Activated CD4-positive, alpha-beta T cell treated with anti-CD3 and anti-CD28 coated beads, Interleukin-10, Interleukin-2, amounts not matched to agents 100 ng/mL and 50 ng/mL, durations not matched to agents 16 hours and 8 hours (primary cell): ENCODE measurements at regions not wholly inside any gene's neighbourhood (a gene's known extent, or its start where the extent isn't known, plus 50 kb on each side); places are given as distances from the start of the nearest gene placed in this dataset.

Source experiments
- DNase-seq: peaks from one replicate; pipeline ENCODE4 v3.0.0-alpha.2; 2020

GRCh38 chr16:6020162-6020985 lies 922.8 kb upstream of the EEF2KMT start:
- no peak for DNase-seq

DNA sequence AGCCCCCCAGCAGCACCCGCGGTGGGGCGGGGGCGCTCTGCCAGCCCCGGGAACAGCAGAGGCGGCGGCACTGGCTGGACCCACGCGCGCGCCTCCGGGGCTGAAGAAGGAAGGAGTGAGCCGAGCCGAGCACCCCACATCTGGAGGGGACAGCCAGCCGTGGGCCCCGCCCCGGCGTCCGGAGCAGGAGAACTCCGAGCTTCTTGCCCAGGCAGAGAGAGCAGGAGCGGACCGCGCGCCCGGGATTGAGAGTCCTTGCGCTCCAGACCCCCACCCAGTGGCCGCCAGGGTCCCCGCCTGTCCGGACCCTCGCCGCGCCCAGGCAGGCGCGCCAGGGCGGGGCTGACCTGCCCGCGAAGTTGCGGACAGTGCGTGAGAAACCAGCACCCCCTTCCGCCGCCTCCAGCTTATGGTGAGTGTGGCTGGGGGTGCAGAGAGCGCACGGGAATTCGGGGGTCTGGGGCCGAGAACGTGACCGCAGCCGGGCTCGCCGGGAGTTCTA lies 921.9 kb upstream of the EEF2KMT start:
- DNase-seq: no peak

GRCh38 chr16:6018848-6019489 lies 921.4 kb upstream of the EEF2KMT start:
- DNase-seq: no peak

GRCh38 chr16:6016530-6017184 lies 919.1 kb upstream of the EEF2KMT start:
- peak; percentile 5 for DNase-seq

GRCh38 chr16:6012716-6013115 lies 915.1 kb upstream of the EEF2KMT start:
- DNase-seq: no peak

GRCh38 chr16:6009151-6009550 lies 911.6 kb upstream of the EEF2KMT start:
- DNase-seq: no peak

DNA sequence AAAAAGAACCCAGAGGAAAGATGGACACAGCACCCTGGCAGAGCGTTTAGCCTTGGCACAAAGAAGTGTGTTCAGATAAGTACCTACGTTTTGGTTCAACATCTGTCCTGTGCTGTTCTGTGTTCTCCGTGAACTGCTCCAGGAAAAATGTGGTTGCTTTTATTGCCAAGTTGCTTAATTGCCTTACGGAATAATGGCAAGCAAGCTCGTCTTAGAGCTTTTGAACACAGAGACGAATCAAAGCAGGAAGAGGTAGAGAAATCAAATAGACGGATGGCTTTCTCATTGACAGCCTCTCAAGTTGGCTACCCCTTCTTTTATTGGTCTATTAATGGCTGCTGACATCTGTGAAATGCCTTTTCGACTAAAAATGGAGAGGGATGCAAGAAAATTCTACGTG lies 911.1 kb upstream of the EEF2KMT start:
- DNase-seq: no peak

DNA sequence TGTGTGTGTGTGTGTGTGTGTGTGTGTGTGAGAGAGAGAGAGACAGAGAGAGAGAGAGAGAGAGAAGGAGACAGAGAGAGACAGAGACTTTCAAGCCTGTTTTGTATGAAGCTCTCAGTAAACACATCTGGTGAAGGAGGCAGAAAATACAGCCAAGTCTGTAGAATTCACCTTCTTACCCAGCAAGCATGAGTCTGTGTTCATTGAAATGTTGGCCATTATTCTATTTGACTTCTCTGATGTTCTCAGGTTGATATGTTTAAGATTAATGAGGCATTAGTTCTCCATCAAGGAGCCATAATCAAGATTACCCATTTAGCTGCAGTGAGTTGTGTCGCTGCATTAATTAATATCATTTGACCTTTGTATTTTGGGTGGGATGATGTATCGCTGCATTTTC lies 895.8 kb upstream of the EEF2KMT start:
- no peak for DNase-seq

- no peak for DNase-seq
Measured at GRCh38 chr16:5982979-5983378, 885.4 kb upstream of the EEF2KMT start.

GRCh38 chr16:5979905-5980550 lies 882.4 kb upstream of the EEF2KMT start:
- DNase-seq: no peak

- no peak for DNase-seq
Measured at GRCh38 chr16:5977329-5977728, 879.7 kb upstream of the EEF2KMT start.

DNA sequence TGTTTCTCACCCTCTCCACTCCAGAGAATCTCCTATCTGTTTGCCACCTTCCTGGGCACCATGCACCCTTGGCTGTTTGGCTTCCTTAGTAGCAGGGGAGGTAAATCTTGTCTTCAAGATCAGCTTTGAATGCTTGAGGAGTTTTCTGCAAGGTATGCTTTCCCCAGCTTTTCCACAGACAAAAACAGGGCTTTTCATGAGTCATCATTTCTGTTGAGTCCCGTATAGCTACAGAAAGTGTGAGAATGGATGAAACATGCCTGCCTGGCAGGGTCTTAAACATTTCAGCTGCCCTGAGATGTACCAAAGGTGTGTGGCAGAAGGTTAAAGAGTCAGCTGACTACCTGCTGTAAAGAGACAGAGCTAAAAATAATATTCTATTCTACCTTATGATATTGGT lies 875.2 kb upstream of the EEF2KMT start:
- DNase-seq: no peak

- DNase-seq: no peak
Measured at GRCh38 chr16:5971924-5972323, 874.3 kb upstream of the EEF2KMT start.

GRCh38 chr16:5971106-5971505 lies 873.5 kb upstream of the EEF2KMT start:
- no peak for DNase-seq

- DNase-seq: no peak
Measured at GRCh38 chr16:5966004-5966403, 868.4 kb upstream of the EEF2KMT start.

- DNase-seq: no peak
Measured at GRCh38 chr16:5965321-5965720, 867.7 kb upstream of the EEF2KMT start.

- no peak for DNase-seq
Measured at GRCh38 chr16:5951486-5951885, 853.9 kb upstream of the EEF2KMT start.

- DNase-seq: no peak
Measured at GRCh38 chr16:5944971-5945370, 847.4 kb upstream of the EEF2KMT start.

GRCh38 chr16:5938607-5939006 lies 841.0 kb upstream of the EEF2KMT start:
- no peak for DNase-seq

GRCh38 chr16:5932906-5933305 lies 835.3 kb upstream of the EEF2KMT start:
- no peak for DNase-seq

GRCh38 chr16:5928476-5929065 lies 831.0 kb upstream of the EEF2KMT start:
- no peak for DNase-seq

DNA sequence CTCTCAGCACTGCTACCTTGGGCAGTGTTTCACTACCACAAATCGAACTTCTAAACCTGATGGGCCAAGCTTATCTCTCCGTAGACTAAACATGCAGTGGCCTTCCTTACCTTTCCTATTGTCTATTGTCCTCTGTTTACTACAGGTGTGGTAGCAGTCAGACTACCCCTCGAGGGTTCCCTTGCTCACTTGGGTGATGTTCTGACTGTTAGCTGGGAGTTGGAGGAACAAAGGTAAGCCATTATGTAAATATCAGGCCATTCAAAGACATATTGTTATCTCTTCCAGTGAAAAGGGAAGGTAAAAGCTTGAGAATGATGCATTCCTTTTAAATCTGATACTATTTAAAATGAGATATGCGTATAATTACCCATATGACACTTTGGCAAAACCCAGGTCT lies 828.3 kb upstream of the EEF2KMT start:
- no peak for DNase-seq

DNA sequence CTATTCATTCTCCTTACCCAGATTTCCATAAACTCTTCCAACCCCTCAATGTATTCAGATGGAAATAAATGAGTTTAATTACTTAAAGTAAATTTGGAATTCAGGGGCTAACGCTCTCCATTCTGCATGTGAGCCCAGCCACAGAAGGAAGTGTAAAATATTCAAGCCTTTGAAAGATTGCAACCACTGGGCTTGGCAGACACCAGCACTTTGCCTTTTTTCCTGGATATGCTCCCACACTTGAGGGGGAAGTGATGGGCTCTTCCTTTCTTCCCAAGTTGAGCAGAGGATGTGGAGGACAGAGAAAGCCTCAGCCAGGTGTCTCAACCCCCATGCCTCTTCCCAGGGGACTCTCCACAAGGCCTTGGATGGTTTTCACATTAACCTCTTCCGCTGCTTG lies 825.1 kb upstream of the EEF2KMT start:
- DNase-seq: no peak
